ENCODE measurements at regions not wholly inside any gene's neighbourhood (a gene's known extent, or its start where the extent isn't known, plus 50 kb on each side); places are given as distances from the start of the nearest gene placed in this dataset.

DNA sequence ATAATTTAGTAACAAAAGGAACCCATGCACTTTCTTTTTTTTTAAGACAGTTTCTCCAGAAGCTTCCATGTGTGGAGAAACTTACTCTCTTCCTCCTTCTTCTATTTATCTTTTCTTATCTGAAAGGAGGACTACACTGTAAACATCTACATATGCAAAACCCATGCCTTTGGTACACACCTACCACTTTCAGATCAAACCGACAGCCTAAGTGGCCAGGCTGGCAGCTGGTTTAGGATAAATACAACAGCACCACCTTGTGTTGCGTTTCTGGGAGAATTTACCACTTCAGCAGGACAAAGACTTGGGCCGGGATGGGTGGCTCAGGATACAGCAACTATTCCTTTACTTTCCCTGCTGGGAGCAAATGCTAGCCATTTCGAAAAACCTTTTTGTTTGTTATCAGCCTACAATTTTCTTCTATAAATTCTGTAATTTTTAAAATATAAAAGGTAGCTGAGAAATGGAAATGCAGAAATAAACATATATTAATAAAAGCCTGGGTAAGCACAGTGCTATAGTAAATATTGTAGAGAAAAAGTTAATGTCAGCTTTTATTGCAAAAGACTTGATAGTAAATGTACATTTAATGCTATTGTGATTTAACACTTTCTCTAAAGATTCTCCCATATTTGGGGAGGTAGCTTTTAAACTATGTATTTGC lies 94.0 kb upstream of the RFC3 start:
- peak; percentile 99 for DNase-seq

DNA sequence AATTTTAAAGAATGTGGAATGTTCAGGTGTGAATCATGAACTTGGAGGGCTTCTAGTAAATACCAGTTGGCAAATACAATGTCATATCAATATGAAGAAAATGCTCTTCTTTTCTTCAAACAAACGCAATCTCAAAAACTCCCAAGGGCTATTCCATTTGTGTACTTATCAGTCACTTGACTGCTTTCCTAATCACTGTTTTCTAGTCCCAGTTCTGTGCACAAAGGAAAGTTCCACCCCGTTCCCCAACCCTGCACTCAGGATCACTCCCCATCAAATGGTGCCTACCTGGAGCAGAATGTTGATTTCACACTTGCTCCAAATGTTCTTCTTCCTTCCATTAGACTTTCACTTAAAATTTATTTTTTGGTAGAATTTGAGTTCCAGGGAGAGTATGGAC lies 92.6 kb upstream of the RFC3 start:
- no peak for DNase-seq

DNA sequence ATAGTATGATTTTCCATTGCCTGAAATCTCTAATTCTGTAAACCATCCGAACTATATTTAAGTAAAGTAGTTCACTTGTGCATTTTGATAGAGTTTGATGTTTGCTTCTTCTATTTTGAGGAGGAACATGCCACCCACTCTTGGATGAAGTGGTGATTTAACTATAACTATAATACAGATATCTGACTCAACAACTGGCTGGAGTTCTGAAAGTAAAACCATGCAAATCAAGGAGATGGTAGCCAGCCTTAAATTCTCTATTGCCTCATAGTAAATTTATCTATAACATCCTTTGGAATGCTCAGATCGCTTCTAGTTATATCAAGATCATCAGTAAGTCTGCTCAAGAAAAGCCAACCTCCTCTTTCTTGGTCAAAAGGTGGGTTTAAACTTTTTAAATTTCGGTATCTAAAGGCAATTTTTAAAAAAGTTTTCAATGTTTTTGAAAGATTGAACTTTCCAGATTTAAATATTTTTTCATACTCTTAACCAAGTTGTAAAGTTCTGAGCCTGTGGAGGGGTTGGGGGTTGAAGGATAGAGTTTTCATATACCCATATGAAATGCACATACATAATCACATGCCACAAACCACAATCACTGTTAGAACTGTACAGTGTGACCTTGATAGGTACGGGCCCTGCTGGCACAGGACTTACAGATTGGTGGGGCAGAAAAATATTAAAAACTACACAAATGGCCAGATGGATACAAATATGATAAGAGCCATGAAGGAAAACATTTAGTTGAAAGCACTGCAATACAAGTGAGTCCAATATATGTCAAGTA lies 90.5 kb upstream of the RFC3 start:
- DNase-seq = no peak

DNA sequence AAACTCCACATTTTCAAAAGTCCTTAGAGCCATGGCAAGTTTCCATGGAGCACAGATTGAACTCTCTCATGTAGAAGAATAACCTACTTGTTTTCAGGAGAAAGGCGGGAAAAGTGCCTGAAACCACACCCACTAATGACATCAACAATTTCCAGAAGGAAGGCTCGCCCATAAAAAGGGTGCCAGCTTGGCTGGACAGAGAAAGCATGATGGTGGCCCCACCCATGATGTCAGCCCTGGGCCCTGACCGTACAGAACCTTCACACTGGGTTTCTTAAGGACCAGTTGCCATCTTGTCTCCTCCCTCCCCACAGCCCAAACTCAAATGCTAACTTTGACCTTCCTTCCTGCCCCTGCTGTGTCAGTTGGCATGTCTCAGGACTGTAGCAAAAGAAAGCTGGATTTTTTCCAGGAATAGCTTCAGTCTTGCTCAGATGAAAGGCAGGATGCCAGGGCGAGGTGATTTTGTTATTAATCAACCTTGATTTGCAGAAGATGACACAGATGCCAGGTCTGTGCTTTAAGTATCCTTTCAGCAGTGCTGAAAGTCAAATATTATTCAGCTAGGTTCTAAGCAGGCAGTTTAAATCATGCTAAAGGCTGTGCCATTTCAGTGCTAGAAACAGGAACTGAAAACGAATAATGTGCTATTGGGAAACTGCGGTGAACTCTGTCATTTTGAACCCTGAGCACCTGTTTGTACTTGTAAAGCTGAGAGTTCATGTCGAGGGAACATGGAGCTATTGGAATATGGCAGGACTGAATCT lies 89.5 kb upstream of the RFC3 start:
- DNase-seq = no peak

DNA sequence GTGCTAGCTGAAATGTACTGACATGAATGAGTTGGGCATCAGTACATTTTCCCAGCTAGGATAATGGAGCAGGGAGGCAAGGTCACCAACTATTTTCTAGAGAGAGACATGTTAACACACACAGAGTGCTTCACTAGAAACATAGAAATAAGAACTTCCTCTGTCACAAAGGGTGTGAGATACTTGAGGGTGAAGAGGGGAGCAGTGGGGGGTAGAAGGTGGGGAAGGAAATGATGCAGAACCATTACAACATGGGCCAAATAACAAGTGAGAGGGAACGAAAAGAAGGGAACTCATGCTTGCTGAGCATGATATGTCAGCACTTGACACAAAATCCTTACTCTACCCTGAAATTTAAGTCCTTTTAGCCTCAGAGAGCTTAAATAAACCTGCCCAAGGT lies 87.8 kb upstream of the RFC3 start:
- no peak for DNase-seq

DNA sequence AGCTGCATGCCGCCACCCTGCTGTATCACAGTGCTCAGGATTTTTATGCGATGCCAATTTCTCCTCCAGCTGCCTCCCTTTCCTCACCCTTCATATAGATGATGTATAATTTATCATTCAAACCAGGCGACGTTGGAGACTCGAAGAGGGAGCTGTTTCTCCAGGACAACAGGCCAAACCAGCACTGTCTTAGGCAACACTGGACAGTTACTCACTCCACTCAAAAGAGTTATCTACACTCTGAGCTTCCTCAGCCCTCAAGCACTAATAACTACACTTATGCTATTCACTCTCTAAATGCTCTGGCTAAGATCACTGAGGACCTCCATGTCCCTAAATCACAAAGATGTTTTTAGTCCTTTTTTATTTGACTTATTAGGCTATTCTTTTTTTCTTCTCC lies 87.3 kb upstream of the RFC3 start:
- DNase-seq = no peak

DNA sequence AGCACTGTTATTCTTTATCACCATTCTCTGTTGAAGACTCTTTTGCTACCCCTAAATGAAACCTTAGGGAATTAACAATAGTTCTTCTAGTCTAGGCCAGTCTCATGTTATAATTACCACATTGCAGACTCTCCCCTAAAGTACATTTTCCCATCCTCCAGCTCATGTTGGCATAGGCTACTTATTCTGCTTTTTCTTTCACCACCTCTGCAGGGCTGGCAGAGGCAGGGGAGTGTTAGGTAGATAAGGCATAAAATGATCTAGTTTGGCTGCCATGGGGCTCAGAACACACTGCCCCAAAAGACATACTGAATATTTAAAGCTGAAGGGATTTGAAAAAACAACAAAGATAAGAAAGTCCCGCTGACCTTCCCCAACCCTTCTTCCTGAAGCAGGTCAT lies 82.7 kb upstream of the RFC3 start:
- DNase-seq = no peak

DNA sequence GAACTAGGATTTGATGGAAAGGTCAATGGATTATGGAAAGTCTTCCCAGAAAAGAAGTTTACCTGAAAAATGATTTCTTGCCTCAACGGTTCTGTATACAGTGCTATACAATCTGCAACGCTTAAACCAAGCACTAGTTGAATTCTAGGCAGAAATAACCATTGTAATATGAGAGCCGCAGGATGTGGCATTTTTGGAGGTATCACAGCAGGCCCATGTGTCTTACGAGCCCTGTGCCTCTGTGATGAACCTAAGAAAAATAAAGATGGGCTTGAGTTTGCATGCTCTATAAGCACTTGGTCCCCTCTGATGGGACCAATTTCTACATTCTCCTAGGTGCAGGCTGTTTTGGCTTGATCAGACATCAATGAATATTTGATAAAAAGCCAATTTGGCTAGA lies 78.7 kb upstream of the RFC3 start:
- DNase-seq = no peak

DNA sequence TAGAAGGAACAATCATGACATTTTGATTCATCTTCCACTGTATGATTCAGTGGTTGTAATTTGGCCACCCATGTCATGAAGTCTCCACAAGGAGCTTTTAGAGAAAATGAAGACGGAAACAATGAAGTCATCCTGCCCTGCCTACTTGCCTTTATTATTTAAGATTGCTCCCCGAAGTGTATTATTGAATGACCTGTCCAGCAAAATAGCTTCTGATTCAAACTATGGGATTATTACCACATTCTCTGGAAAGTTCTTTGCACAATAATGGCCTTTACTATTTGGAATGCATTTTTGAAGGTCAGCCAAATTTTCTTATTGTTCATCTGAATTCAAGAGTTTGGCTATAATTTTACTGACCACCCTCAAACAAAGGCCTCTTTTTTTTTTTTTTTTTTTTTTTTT lies 77.8 kb upstream of the RFC3 start:
- no peak for DNase-seq

DNA sequence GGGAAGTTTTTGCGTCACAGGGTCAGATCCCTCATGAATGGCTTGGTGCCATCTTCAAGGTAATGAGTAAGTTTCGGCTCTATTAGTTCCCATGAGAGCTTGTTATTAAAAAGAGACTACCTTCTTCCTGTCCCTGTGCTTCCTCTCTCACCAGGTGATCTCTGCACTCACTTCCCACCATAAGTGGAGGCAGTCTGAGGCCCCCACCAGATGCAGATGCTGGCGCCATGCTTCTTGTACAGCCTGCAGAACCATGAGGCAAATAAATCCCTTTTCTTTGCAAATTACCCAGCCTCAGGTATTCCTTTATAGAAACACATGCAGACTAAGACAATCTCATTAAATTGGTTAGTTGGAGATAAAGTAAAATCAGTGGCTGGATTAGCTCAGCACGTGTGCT lies 75.6 kb upstream of the RFC3 start:
- no peak for DNase-seq

DNA sequence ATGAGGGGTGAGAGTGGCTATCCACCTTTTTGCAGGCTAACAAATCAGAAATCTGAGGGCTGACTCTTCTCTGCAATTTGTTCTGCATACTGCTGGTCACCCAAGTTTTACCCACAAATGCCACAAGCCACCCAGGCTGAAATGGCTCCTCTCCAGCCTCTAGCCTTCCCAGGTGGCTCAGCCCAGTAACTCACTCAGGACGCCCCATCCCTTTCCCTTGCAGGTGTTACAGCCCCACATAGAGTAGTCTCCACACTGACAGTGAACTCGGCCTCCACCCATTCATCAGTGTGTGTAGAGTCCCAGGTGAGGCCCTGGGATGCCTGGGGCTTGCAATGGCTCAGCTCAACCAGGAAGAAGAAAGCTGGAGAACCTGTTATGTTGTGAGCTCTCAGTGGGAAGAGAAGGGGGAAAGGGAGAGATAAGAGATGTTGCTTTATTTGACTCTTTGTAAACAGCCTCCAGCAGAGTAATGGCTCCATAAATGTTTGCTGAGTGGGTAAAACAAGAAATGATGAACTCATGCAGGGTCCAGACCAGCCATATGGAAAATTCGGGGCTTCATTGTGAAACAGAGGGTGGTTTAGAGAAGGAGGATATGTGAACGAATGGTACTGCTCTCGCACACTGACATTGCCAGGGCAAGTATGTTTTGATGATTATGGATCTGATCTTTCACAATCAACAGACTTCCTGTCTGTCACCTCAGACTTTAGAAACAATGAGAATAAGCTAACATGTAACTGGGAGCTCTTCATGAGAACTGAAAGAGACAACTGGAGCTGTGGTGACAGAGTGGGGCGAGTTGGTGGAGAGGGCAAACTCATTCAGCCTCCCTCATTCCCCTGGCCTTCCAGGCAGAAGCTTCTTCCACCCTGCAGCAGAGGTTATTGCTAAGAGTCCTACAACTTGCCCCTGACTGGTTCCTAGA lies 74.2 kb upstream of the RFC3 start:
- DNase-seq = peak; percentile 86

DNA sequence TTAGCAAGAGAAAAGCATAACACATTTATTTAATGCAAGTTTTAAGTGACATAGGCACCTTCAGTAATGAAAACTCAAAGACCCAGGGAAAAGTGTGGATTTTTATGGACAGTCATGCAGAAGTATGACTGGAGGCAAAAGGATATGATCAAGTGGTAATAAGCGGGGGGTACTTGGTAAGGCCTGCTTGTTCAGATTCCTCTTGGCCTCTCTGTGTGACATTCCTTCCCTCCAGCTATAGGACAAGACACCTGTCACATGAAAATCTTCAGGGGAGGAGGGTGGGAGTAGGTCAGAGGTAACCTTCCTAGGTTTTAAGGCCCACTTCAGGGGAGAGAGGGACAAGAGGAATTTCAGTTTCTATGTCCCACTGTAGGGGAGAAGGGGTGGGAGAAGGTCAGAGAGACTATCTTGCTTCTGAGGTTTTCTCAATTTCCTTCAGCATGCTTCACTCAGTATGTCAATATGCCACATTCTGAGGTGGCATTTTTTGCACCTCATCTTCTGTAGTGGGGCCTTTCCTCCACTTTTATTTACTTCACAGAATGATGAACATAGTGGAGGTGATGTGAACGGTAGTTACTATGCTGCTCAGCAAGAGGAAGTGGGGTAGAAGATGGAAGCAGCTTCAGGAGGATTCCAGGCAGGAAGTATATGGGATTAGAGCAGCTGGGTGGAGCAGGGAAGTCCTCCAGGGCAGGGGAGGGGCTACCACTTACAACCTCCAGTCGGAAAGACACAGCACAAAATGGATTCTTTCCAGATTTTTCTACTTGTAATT lies 73.2 kb upstream of the RFC3 start:
- DNase-seq = peak; percentile 99

DNA sequence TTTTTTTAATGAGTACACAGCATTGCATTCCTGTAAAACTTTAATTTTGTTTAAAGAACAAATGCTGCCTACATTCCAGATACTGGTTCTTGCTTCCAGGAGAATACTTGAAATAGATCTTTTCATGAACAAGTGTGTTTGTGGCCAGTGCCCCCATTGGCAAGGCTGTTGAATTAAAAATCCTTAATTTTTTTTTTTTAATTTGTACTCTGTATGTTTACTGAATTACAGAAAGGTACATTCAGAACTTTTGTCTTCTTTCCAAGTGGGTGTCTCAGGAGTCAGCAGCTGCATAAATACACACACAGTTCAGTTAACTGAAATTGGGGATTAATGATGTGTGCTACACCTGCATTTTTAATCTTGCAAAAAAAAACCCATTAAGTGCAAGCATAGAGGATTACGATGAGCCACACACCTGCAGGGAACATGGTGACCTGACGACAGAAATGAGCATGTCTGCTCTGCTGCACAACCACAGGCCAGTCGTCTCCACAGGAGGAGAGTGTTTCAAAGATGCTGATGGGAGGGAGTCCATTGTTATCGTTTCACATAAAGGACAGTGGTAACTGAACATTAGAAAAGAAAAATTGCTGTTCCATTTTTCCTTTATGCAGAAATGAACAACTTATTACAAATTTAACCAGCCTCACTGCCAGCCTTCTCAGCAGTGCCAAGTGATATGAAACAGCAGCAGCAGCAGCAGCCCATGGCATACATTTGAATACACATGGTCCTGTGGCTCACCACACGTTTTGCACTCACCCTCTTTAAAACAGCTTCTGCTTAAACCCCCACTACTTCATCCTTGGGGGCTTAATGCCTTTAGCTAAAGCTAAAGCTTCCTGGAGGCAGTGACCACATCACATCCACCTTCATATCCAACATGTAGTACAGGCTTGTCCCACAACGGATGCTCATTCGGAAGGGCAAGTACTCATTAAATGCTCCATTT lies 72.3 kb upstream of the RFC3 start:
- DNase-seq = peak; percentile 99

DNA sequence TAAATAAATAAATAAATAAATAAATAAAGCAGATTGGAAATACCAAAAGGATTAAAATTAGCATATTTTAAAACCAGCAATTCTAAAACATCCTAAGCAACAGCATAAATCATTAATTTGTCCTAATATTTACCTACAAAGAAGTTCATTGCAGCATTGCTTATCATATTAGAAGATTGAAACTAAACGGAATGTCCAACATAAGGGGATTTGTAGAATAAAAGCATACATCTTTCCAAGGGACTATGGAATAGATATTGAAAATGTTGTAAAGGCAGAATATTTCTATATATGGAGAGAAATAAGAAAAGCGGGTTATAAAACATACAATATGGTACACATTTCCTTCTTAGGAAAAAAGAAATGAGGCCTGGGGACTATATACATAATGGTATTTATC lies 71.1 kb upstream of the RFC3 start:
- DNase-seq = no peak

DNA sequence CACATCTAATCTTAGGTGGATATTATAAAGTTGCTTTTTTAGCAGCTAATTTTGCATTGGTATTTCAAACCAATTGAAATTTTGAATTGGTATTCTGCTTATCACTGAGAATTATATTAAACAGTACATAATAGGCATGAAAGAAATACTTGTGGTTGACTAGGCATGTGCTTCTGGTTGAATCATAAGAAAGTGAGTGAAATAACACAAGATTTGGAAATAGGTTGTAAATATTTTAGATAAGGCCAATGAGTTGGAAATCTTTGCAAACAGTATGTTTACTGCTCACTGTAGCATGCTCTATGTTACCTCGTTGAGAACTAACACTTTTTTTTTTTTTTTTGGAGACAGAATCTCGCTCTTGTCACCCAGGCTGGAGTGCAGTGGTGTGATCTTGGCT lies 66.8 kb upstream of the RFC3 start:
- no peak for DNase-seq

DNA sequence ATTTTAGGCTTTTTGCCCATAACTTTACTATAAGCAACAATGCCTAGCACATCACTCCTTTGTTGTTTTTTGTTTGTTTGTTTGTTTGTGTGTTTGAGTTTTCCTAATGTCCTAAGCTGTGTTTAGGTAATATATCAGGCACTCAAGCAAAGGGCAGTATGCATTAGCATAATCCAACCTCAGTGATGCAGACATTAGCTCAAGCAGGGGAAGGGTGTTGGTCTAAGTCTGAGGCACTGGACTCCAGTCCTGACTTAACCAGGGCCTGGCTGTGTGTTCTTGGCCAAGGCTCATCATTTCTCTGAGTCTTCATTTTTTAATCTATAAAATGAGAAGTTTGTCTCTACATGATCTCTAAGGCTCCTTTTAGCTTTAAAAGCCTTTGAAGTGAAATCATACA lies 65.9 kb upstream of the RFC3 start:
- DNase-seq = no peak

DNA sequence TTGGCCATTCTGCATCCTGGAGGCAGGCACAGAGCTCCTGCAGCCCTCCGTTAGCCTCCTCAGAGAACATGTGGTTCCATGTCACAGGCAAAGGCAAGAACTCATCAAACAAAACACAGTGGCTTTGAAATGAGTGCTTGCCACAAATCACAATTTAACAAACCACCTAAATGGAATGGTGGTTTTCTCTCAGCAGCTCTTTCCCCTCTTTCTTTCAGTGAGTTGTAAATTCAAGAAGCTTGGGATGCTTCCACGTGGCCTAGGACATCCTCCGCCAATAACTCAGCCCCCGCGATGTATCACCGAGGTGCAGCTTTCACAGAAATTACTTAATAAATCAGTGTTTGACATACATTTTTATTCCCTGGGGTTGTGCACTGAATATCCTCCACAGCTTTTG lies 65.4 kb upstream of the RFC3 start:
- DNase-seq = no peak

DNA sequence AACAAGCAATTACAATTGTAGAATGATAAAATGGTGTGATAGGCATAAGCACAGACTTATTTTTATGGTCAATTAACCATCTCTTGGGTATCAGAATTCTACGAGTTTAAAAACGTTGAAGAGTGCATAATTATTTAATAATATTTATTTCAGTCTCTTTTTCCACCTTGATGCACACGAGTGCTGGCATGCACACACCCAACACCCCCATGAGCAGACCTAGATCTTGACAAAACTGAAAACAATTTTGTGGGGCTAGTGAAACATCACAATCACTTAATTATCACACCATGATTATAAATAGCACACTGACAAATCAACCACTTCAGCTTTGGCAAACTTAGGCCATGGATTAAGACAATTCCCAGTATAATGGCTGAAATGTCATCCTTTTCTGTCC lies 61.0 kb upstream of the RFC3 start:
- DNase-seq = no peak

DNA sequence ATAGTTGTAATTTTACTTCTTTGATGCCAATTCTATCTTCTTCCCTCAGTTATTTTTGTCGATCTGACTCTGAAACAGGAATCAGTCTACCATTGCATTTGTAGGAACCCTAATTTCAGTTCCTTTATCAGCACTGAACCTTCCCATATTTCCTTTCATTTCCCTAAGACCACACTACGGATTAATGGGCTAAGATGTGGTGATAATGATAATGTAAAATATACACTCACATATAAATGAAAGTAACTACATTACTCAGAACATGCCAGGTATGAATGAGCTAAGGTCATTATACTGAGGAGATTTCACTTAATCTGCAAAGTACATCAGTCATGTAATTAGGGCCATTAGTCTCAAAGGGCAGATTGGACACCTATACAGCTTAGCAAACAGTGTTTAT lies 60.2 kb upstream of the RFC3 start:
- DNase-seq = peak; percentile 42

DNA sequence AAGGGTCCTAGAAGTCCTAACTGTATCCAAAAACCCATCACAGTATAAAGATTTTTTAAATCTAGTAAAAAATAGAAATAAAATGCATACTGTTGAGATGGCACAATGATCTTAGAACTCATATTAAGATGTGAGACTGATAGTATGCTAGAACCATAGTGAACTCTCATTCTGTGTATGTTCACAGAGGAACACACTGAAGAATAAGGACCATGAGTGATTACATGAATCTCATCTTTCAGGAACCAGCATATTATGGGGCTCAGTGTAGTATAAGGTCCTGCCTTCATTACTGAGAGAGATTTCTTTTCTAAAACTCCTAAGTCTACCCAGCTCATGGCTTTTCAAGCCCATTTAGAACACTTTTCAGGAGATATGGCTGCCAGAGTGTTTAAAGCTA lies 59.8 kb upstream of the RFC3 start:
- no peak for DNase-seq

DNA sequence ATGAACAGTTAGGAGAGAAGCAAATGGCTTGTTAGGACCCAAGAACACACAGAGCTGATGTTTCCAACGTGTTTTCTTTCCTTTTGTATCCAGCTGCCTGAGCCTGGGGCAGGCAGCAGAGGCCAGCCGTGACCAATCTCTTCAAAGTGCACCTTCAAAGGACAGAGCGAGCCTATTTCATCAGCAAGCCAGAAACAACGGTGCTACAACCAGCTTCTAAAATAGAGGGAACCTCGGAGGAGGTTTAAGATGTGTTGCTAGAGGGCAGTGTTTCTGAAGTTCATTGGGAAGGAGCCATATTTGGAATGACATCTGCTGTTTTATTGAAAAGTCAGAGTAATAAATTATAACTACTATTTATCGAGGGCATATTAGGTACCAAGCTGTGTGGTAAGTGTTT lies 56.2 kb upstream of the RFC3 start:
- peak; percentile 92 for DNase-seq

Measured in NCI-H748 treated with DMSO at 0.1 percent for 48 hours (cell line).